Parathyroid adenoma (tissue), 2 donors: ENCODE measurements at regions not wholly inside any gene's neighbourhood (a gene's known extent, or its start where the extent isn't known, plus 50 kb on each side); places are given as distances from the start of the nearest gene placed in this dataset.

Experiments
- H2AFZ ChIP-seq: fragments of 300-600 bp; sonication (generic); one replicate; pipeline ENCODE4 v1.7.0; 2017; ENCODE audit warnings: antibody characterized with exemption, mild to moderate bottlenecking
- H3K27ac ChIP-seq: fragments of 300-600 bp; sonication (generic); one replicate; pipeline ENCODE4 v1.7.0; 2017
- H3K27me3 ChIP-seq: fragments of 300-600 bp; sonication (generic); one replicate; pipeline ENCODE4 v1.7.0; 2017; ENCODE audit warnings: low read length; ENCODE audit not compliant: control insufficient read depth, insufficient read depth
- H3K36me3 ChIP-seq: fragments of 300-600 bp; sonication (generic); one replicate; pipeline ENCODE4 v1.7.0; 2017; ENCODE audit warnings: low read length; ENCODE audit not compliant: control insufficient read depth, insufficient read depth
- H3K4me1 ChIP-seq: fragments of 300-600 bp; sonication (generic); one replicate; pipeline ENCODE4 v1.7.0; 2017; ENCODE audit warnings: control low read depth
- H3K4me2 ChIP-seq: fragments of 300-600 bp; sonication (generic); one replicate; pipeline ENCODE4 v1.7.0; 2017; ENCODE audit warnings: low read length
- H3K4me3 ChIP-seq: fragments of 300-600 bp; sonication (generic); one replicate; pipeline ENCODE4 v1.7.0; 2017; ENCODE audit warnings: low read depth, low read length
- H3K79me2 ChIP-seq: fragments of 300-600 bp; sonication (generic); one replicate; pipeline ENCODE4 v1.7.0; 2017; ENCODE audit warnings: control low read depth
- H3K9ac ChIP-seq: fragments of 300-600 bp; sonication (generic); one replicate; pipeline ENCODE4 v1.7.0; 2017; ENCODE audit warnings: mild to moderate bottlenecking
- H3K9me3 ChIP-seq: fragments of 300-600 bp; sonication (generic); one replicate; pipeline ENCODE4 v1.7.0; 2017; ENCODE audit warnings: low read length; ENCODE audit not compliant: control insufficient read depth
- CTCF ChIP-seq: fragments of 300-600 bp; sonication (generic); IDR thresholded peaks from one replicate; pipeline ENCODE4 v1.7.0; 2017; ENCODE audit warnings: antibody characterized with exemption, mild to moderate bottlenecking
- donor health status: primary hyperparathyroidism.

- no peaks in the 10 kb centered on the region for H3K27me3 ChIP-seq
- no peaks in the 10 kb centered on the region for H3K9me3 ChIP-seq
- H3K36me3 ChIP-seq = no peaks in the 10 kb centered on the region
- no peaks in the 10 kb centered on the region for H3K4me1 ChIP-seq
- no peak overlapping the region for H3K27ac ChIP-seq
- no peak overlapping the region for H3K9ac ChIP-seq
- TF ChIP-seq CTCF = no peak
- H2AFZ ChIP-seq = no peak overlapping the region
- no peak overlapping the region for H3K4me2 ChIP-seq
- H3K4me3 ChIP-seq = no peak overlapping the region
- H3K79me2 ChIP-seq = no peaks in the 10 kb centered on the region
These were observed 224.2 kb downstream of the XPNPEP1 start for GRCh38 chr10:109698882-109699664.

- H3K27ac ChIP-seq = no peak overlapping the region
- no peak overlapping the region for H3K4me2 ChIP-seq
- no peaks in the 10 kb centered on the region for H3K79me2 ChIP-seq
- no peaks in the 10 kb centered on the region for H3K27me3 ChIP-seq
- no peak overlapping the region for H2AFZ ChIP-seq
- H3K9ac ChIP-seq = no peak overlapping the region
- no peak for TF ChIP-seq CTCF
- no peaks in the 10 kb centered on the region for H3K4me1 ChIP-seq
- H3K9me3 ChIP-seq = no peaks in the 10 kb centered on the region
- no peak overlapping the region for H3K4me3 ChIP-seq
- H3K36me3 ChIP-seq = no peaks in the 10 kb centered on the region
These were observed 225.2 kb downstream of the XPNPEP1 start for GRCh38 chr10:109698086-109698485.

- Histone ChIP-seq H3K27me3 (no peaks in the 10 kb centered on the region), H2AFZ (no peak overlapping the region), H3K9me3 (no peaks in the 10 kb centered on the region), H3K36me3 (no peaks in the 10 kb centered on the region), H3K9ac (no peak overlapping the region), H3K4me2 (no peak overlapping the region), H3K27ac (no peak overlapping the region), H3K4me3 (no peak overlapping the region), H3K4me1 (no peaks in the 10 kb centered on the region), H3K79me2 (no peaks in the 10 kb centered on the region)
- no peak for TF ChIP-seq CTCF
These were observed 226.1 kb downstream of the XPNPEP1 start for GRCh38 chr10:109696981-109697775.

- no peak for TF ChIP-seq CTCF
- Histone ChIP-seq H3K27me3 (no peaks in the 10 kb centered on the region), H3K79me2 (no peaks in the 10 kb centered on the region), H3K9me3 (no peaks in the 10 kb centered on the region), H3K4me2 (no peak overlapping the region), H2AFZ (no peak overlapping the region), H3K4me3 (no peak overlapping the region), H3K27ac (no peak overlapping the region), H3K9ac (no peak overlapping the region), H3K36me3 (no peaks in the 10 kb centered on the region), H3K4me1 (no peaks in the 10 kb centered on the region)
These were observed 226.8 kb downstream of the XPNPEP1 start for GRCh38 chr10:109696462-109696861.
